ENCODE measurements at regions not wholly inside any gene's neighbourhood (a gene's known extent, or its start where the extent isn't known, plus 50 kb on each side); places are given as distances from the start of the nearest gene placed in this dataset.

GRCh38 chr6:65761890-65762289 lies 54.9 kb upstream of the EYS start:
- intact Hi-C loops (cut with micrococcal nuclease), result no loop called here

- intact Hi-C loops (cut with micrococcal nuclease), result no loop called here
Observed at GRCh38 chr6:65760285-65760684, 53.3 kb upstream of the EYS start.
